ENCODE measurements at regions not wholly inside any gene's neighbourhood (a gene's known extent, or its start where the extent isn't known, plus 50 kb on each side); places are given as distances from the start of the nearest gene placed in this dataset.

DNA sequence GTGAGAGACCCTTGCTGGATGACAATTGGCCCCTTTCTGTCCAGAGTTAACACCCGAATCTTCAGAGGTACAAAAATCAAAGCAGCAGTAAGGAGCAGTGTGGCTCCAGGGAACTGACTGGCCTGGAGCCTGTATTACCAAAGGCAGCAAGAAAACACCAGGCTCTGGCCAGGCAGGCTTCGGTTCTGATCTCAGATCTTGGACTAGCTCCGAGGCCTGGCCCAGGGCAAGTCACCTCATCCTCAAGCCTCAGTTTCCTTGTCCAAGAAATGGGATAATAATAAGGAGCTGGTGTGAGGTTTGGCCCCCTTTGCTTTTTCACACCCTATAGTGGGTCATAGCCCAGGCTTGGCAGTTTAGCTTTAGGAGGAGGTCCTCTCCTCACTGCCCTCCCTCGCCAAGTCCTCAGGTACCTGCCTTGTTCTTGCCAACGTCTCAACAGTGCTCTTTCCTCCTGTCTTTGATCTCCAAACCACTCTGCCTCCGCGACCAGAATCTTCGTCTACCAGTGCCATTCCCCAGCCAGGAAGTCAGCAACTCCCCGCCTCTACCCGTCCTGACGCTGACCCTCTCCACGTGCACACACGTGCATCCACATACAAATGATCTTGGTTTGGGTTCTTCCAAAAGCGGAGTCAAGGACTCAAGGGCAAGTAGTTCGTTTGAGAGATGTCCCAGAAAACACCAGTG is 82.6 kb upstream of the TLE3 start:
- no peak for TF ChIP-seq CTCF (IDR thresholded peaks at IDR 0.05)
- TF ChIP-seq POLR2A (IDR thresholded peaks at IDR 0.05) = no peak
